WTC11 (cell line): ENCODE measurements at regions not wholly inside any gene's neighbourhood (a gene's known extent, or its start where the extent isn't known, plus 50 kb on each side); places are given as distances from the start of the nearest gene placed in this dataset.

ENCODE experiments used
- ATAC-seq: fragments of 200-7000 bp; cut with Tn5 transposase; 2 replicates; pipeline ENCODE4 v1.10.0; 2021; ENCODE audit warnings: mild to moderate bottlenecking, moderate library complexity
- CTCF ChIA-PET: fragments of 300-600 bp; sonication (Branson Sonifier 250); formaldehyde crosslinking; loops from one replicate; lab custom pipeline; 2021; ENCODE audit warnings: antibody characterized with exemption; lab: Charles Lee
- POLR2A ChIA-PET: fragments of 350-600 bp; sonication (Branson Sonifier 250); formaldehyde crosslinking; loops from one replicate; lab custom pipeline; 2021; ENCODE audit warnings: antibody characterized with exemption; lab: Charles Lee
- DNase-seq: peaks from one replicate; pipeline ENCODE4 v3.0.0; 2021; ENCODE audit warnings: low spot score
- H3K27ac Mint-ChIP-seq: 2 replicates; pipeline ENCODE4 v1.8.0; 2021; ENCODE audit warnings: mixed read lengths
- H3K27me3 Mint-ChIP-seq: 2 replicates; pipeline ENCODE4 v1.8.0; 2021; ENCODE audit warnings: low read depth, mild to moderate bottlenecking, moderate library complexity, mixed read lengths
- H3K36me3 Mint-ChIP-seq: 2 replicates; pipeline ENCODE4 v1.8.0; 2021; ENCODE audit warnings: mixed read lengths
- H3K4me1 Mint-ChIP-seq: 2 replicates; pipeline ENCODE4 v1.8.0; 2022; ENCODE audit warnings: mixed read lengths
- H3K4me3 Mint-ChIP-seq: 2 replicates; pipeline ENCODE4 v1.8.0; 2021; ENCODE audit warnings: mild to moderate bottlenecking, moderate library complexity, mixed read lengths
- H3K9me3 Mint-ChIP-seq: 2 replicates; pipeline ENCODE4 v1.8.0; 2021; ENCODE audit warnings: mixed read lengths
- ETV6 ChIP-seq: sonication (generic); formaldehyde crosslinking; IDR thresholded peaks from 2 replicates; pipeline ENCODE4 v1.8.1; 2022; ENCODE audit warnings: mild to moderate bottlenecking, missing genetic modification reagents
- FOXK1 ChIP-seq: sonication (generic); formaldehyde crosslinking; IDR thresholded peaks from 2 replicates; pipeline ENCODE4 v1.8.0; 2022; ENCODE audit warnings: mild to moderate bottlenecking, moderate library complexity, missing genetic modification reagents
- GRHL2 ChIP-seq: fragments of 250-450 bp; sonication (Bioruptor Pico); IDR thresholded peaks from 2 replicates; pipeline ENCODE4 v1.8.0; 2022; ENCODE audit warnings: mild to moderate bottlenecking, moderate library complexity; ENCODE audit not compliant: insufficient replicate concordance, severe bottlenecking
- HMGA2 ChIP-seq: fragments of 250-450 bp; sonication (Bioruptor Pico); IDR thresholded peaks from 2 replicates; pipeline ENCODE4 v1.4.0; 2021; ENCODE audit warnings: mild to moderate bottlenecking, moderate library complexity
- IRF2 ChIP-seq: sonication (generic); formaldehyde crosslinking; IDR thresholded peaks from 2 replicates; pipeline ENCODE4 v1.8.0; 2022; ENCODE audit warnings: low read depth, missing genetic modification reagents, borderline replicate concordance
- NFATC4 ChIP-seq: fragments of 250-450 bp; sonication (Bioruptor Pico); IDR thresholded peaks from 2 replicates; pipeline ENCODE4 v1.9.0; 2021; ENCODE audit warnings: mild to moderate bottlenecking
- SMAD3 ChIP-seq: sonication (generic); formaldehyde crosslinking; IDR thresholded peaks from 2 replicates; pipeline ENCODE4 v1.8.0; 2022; ENCODE audit warnings: missing genetic modification reagents, mild to moderate bottlenecking, borderline replicate concordance
- SP1 ChIP-seq: sonication (generic); formaldehyde crosslinking; conservative IDR thresholded peaks from 2 replicates; pipeline ENCODE4 v1.8.1; 2022; ENCODE audit warnings: missing genetic modification reagents
- ZNF121 ChIP-seq: sonication (generic); formaldehyde crosslinking; IDR thresholded peaks from 2 replicates; pipeline ENCODE4 v1.8.0; 2023; ENCODE audit warnings: missing genetic modification reagents
- ZNF232 ChIP-seq: sonication (generic); formaldehyde crosslinking; IDR thresholded peaks from 2 replicates; pipeline ENCODE4 v1.8.0; 2022; ENCODE audit warnings: mild to moderate bottlenecking, missing genetic modification reagents
- ZNF396 ChIP-seq: fragments of 250-450 bp; sonication (Bioruptor Pico); IDR thresholded peaks from 2 replicates; pipeline ENCODE4 v1.8.0; 2021; ENCODE audit warnings: mild to moderate bottlenecking, moderate library complexity, borderline replicate concordance
- ZNF423 ChIP-seq: fragments of 250-450 bp; sonication (Bioruptor Pico); IDR thresholded peaks from 2 replicates; pipeline ENCODE4 v2.1.2; 2022; ENCODE audit warnings: mild to moderate bottlenecking, moderate library complexity
- TF ChIP-seq, protein P1 (sequence below): sonication (generic); formaldehyde crosslinking; IDR thresholded peaks from 2 replicates; pipeline ENCODE4 v1.8.1; 2023; ENCODE audit warnings: mild to moderate bottlenecking, missing genetic modification reagents, borderline replicate concordance
- TF ChIP-seq, protein P2 (sequence below): sonication (generic); formaldehyde crosslinking; IDR thresholded peaks from 2 replicates; pipeline ENCODE4 v1.8.1; 2023; ENCODE audit warnings: mild to moderate bottlenecking, missing genetic modification reagents
- TF ChIP-seq, protein P3 (sequence below): sonication (generic); formaldehyde crosslinking; conservative IDR thresholded peaks from 2 replicates; pipeline ENCODE4 v1.8.1; 2022; ENCODE audit warnings: mild to moderate bottlenecking, missing genetic modification reagents
- TF ChIP-seq, protein P4 (sequence below): sonication (generic); formaldehyde crosslinking; IDR thresholded peaks from 2 replicates; pipeline ENCODE4 v1.8.0; 2023; ENCODE audit warnings: missing genetic modification reagents, mild to moderate bottlenecking, borderline replicate concordance
- TF ChIP-seq, protein P5 (sequence below): sonication (generic); formaldehyde crosslinking; IDR thresholded peaks from 2 replicates; pipeline ENCODE4 v1.8.1; 2022; ENCODE audit warnings: mild to moderate bottlenecking, moderate library complexity, missing genetic modification reagents

DNA sequence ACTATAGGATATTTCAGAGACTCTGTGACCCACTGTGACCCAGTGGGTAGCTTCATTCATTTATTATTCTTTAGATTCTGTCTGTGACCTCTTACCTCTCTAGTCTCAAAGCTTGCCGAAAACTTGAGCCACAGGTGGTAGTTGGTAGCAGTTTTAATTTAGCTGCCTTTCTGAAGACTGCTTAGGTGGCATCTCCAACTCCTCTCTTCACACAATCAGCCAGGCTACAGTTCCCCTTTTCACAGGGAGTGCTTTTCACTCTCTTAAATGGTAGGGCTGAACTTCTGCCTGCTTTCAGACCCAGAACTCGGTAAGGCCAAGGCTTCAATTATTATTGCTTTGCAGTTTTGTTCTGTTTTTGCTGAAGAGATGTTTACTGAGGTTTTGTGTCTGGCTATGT lies 349.6 kb downstream of the ARL6IP6 start:
- no peaks in the 10 kb centered on the region; the same call in 1 of the 2 replicates for H3K9me3 Mint-ChIP-seq
- ATAC-seq (no peak), DNase-seq (no peak)
- H3K36me3 Mint-ChIP-seq = no peaks in the 10 kb centered on the region
- H3K27ac Mint-ChIP-seq = no peak overlapping the region
- peaks cover 8% of the 10 kb centered on the region for H3K4me1 Mint-ChIP-seq
- CTCF ChIA-PET = interaction anchor here (0.6 kb wide), 1 partner anchor 21 kb away, joined by 3 read pairs; no protein-coding TSS in a partner anchor
- POLR2A ChIA-PET = no interaction called here
- no peaks in the 10 kb centered on the region for H3K27me3 Mint-ChIP-seq
- no peak overlapping the region for H3K4me3 Mint-ChIP-seq
- no peak for TF ChIP-seq SMAD3 (CRISPR knock-in tag)
- no peak for TF ChIP-seq SP1
- TF ChIP-seq, protein P1, sequence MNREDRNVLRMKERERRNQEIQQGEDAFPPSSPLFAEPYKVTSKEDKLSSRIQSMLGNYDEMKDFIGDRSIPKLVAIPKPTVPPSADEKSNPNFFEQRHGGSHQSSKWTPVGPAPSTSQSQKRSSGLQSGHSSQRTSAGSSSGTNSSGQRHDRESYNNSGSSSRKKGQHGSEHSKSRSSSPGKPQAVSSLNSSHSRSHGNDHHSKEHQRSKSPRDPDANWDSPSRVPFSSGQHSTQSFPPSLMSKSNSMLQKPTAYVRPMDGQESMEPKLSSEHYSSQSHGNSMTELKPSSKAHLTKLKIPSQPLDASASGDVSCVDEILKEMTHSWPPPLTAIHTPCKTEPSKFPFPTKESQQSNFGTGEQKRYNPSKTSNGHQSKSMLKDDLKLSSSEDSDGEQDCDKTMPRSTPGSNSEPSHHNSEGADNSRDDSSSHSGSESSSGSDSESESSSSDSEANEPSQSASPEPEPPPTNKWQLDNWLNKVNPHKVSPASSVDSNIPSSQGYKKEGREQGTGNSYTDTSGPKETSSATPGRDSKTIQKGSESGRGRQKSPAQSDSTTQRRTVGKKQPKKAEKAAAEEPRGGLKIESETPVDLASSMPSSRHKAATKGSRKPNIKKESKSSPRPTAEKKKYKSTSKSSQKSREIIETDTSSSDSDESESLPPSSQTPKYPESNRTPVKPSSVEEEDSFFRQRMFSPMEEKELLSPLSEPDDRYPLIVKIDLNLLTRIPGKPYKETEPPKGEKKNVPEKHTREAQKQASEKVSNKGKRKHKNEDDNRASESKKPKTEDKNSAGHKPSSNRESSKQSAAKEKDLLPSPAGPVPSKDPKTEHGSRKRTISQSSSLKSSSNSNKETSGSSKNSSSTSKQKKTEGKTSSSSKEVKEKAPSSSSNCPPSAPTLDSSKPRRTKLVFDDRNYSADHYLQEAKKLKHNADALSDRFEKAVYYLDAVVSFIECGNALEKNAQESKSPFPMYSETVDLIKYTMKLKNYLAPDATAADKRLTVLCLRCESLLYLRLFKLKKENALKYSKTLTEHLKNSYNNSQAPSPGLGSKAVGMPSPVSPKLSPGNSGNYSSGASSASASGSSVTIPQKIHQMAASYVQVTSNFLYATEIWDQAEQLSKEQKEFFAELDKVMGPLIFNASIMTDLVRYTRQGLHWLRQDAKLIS (CRISPR knock-in tag) = no peak
- TF ChIP-seq GRHL2 (CRISPR knock-in tag) = no peak
- no peak for TF ChIP-seq ZNF396

DNA sequence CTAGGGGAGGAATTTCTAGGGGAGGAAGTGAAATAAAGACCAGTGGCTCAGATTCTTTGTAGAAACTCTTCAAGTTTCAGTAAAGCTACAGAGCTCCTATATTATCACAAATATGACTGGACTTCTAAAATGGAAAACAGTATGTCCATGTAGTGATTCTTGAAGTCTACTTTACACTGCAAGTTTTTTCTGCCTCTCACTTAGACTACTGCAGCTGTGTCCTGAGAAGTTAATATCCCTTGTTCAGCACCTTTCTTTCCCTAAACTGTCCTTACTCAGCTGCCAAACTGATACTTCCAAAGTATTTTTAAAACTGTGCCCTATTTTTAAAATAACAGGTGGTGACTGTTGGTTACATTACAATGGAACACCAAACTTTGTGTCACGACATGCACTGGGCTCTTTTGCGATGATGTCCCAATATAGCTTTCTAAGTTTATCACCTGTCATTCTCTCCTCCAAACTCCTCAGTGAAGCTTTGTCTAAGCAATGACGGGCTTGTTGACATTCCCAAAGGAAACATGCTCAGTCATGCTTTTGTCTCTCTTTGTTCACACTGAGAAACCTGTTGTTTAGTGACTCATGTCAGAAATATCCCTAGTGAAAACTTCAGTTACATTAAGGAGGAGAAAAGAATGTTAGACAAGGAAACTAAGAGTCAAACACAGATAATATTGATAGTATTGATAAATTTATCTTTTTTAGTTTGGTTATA lies 341.1 kb downstream of the ARL6IP6 start:
- POLR2A ChIA-PET = interaction anchor here (0.6 kb wide), 1 partner anchor 19 kb away, joined by 3 read pairs; no protein-coding TSS in a partner anchor
- H3K27me3 Mint-ChIP-seq = no peaks in the 10 kb centered on the region
- no peak for DNase-seq

DNA sequence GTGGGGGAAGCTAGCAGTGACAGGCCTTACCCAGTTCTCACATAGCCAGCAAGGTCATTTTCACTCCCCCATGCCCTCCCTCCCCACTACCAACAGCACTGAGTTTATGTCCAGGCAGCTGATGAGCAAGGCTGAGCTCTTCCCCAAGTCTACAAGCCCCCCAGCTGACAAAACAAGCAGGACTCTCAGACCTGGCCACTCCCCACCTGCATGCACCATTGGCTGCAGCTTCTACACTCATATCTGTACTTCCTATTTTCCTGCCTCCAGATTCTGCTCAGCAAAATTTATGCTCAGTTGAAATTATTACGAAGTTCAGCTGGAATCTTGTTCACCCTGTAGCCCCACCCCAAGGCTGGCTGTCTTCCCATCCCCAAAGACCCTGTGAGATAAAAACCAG lies 339.3 kb downstream of the ARL6IP6 start:
- CTCF ChIA-PET = interaction anchor here (1.5 kb wide), 1 partner anchor 132 kb away, joined by 3 read pairs; no protein-coding TSS in a partner anchor
- H3K36me3 Mint-ChIP-seq = no peaks in the 10 kb centered on the region
- TF ChIP-seq, protein P2, sequence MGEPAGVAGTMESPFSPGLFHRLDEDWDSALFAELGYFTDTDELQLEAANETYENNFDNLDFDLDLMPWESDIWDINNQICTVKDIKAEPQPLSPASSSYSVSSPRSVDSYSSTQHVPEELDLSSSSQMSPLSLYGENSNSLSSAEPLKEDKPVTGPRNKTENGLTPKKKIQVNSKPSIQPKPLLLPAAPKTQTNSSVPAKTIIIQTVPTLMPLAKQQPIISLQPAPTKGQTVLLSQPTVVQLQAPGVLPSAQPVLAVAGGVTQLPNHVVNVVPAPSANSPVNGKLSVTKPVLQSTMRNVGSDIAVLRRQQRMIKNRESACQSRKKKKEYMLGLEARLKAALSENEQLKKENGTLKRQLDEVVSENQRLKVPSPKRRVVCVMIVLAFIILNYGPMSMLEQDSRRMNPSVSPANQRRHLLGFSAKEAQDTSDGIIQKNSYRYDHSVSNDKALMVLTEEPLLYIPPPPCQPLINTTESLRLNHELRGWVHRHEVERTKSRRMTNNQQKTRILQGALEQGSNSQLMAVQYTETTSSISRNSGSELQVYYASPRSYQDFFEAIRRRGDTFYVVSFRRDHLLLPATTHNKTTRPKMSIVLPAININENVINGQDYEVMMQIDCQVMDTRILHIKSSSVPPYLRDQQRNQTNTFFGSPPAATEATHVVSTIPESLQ (CRISPR knock-in tag) = no peak
- TF ChIP-seq HMGA2 = no peak
- TF ChIP-seq, protein P3, sequence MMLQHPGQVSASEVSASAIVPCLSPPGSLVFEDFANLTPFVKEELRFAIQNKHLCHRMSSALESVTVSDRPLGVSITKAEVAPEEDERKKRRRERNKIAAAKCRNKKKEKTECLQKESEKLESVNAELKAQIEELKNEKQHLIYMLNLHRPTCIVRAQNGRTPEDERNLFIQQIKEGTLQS = no peak
- TF ChIP-seq ETV6 (CRISPR knock-in tag) = no peak
- TF ChIP-seq, protein P4, sequence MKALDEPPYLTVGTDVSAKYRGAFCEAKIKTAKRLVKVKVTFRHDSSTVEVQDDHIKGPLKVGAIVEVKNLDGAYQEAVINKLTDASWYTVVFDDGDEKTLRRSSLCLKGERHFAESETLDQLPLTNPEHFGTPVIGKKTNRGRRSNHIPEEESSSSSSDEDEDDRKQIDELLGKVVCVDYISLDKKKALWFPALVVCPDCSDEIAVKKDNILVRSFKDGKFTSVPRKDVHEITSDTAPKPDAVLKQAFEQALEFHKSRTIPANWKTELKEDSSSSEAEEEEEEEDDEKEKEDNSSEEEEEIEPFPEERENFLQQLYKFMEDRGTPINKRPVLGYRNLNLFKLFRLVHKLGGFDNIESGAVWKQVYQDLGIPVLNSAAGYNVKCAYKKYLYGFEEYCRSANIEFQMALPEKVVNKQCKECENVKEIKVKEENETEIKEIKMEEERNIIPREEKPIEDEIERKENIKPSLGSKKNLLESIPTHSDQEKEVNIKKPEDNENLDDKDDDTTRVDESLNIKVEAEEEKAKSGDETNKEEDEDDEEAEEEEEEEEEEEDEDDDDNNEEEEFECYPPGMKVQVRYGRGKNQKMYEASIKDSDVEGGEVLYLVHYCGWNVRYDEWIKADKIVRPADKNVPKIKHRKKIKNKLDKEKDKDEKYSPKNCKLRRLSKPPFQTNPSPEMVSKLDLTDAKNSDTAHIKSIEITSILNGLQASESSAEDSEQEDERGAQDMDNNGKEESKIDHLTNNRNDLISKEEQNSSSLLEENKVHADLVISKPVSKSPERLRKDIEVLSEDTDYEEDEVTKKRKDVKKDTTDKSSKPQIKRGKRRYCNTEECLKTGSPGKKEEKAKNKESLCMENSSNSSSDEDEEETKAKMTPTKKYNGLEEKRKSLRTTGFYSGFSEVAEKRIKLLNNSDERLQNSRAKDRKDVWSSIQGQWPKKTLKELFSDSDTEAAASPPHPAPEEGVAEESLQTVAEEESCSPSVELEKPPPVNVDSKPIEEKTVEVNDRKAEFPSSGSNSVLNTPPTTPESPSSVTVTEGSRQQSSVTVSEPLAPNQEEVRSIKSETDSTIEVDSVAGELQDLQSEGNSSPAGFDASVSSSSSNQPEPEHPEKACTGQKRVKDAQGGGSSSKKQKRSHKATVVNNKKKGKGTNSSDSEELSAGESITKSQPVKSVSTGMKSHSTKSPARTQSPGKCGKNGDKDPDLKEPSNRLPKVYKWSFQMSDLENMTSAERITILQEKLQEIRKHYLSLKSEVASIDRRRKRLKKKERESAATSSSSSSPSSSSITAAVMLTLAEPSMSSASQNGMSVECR (CRISPR knock-in tag) = no peak
- no peak for TF ChIP-seq ZNF423 (CRISPR knock-in tag)
- no peak for TF ChIP-seq ZNF121 (CRISPR knock-in tag)
- TF ChIP-seq NFATC4 (CRISPR knock-in tag) = no peak
- no peak for TF ChIP-seq SMAD3 (CRISPR knock-in tag)
- TF ChIP-seq ZNF232 = no peak
- TF ChIP-seq, protein P5, sequence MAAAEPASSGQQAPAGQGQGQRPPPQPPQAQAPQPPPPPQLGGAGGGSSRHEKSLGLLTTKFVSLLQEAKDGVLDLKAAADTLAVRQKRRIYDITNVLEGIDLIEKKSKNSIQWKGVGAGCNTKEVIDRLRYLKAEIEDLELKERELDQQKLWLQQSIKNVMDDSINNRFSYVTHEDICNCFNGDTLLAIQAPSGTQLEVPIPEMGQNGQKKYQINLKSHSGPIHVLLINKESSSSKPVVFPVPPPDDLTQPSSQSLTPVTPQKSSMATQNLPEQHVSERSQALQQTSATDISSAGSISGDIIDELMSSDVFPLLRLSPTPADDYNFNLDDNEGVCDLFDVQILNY (CRISPR knock-in tag) = no peak
- TF ChIP-seq IRF2 = no peak
- TF ChIP-seq, all 79 proteins: peak for 0
- no peak for DNase-seq
- H3K4me1 Mint-ChIP-seq = peaks cover 29% of the 10 kb centered on the region
- H3K4me3 Mint-ChIP-seq = no peak overlapping the region
- POLR2A ChIA-PET = no interaction called here
- no peaks in the 10 kb centered on the region for H3K9me3 Mint-ChIP-seq
- H3K27ac Mint-ChIP-seq = no peak overlapping the region
- no peaks in the 10 kb centered on the region for H3K27me3 Mint-ChIP-seq
- no peak for ATAC-seq

More for the DNA sequence above, 341.1 kb downstream of the ARL6IP6 start:
- Mint-ChIP-seq H3K9me3 (no peaks in the 10 kb centered on the region; the same call in 1 of the 2 replicates), H3K4me1 (peaks cover 26% of the 10 kb centered on the region), H3K27ac (peak overlapping the region; percentile 89), H3K4me3 (no peak overlapping the region), H3K36me3 (no peaks in the 10 kb centered on the region)
- peak; percentile 47; the same call in 1 of the 2 replicates for TF ChIP-seq FOXK1
- TF ChIP-seq, protein P3 = no peak
- CTCF ChIA-PET = no interaction called here
- ATAC-seq = peak; percentile 71
